T-helper 2 cell treated with Interferon-gamma antibody and Interleukin-4, amounts not matched to agents 5 μg/mL and 100 μg/mL, for 36 hours (primary cell): ENCODE measurements at regions not wholly inside any gene's neighbourhood (a gene's known extent, or its start where the extent isn't known, plus 50 kb on each side); places are given as distances from the start of the nearest gene placed in this dataset.

ENCODE experiments used
- DNase-seq: peaks from one replicate; pipeline ENCODE4 v3.0.0; 2021; ENCODE audit warnings: low spot score
- H3K27ac Mint-ChIP-seq: one replicate; pipeline ENCODE4 v1.8.0; 2021; ENCODE audit warnings: mild to moderate bottlenecking, mixed read lengths
- H3K27me3 Mint-ChIP-seq: one replicate; pipeline ENCODE4 v1.8.0; 2021; ENCODE audit warnings: low read depth, mixed read lengths
- H3K36me3 Mint-ChIP-seq: one replicate; pipeline ENCODE4 v1.8.0; 2021; ENCODE audit warnings: low read depth, mixed read lengths
- H3K4me1 Mint-ChIP-seq: one replicate; pipeline ENCODE4 v1.8.0; 2021; ENCODE audit warnings: low read depth, mixed read lengths
- H3K4me3 Mint-ChIP-seq: one replicate; pipeline ENCODE4 v1.8.0; 2022; ENCODE audit warnings: mild to moderate bottlenecking, moderate library complexity, mixed read lengths
- H3K9me3 Mint-ChIP-seq: one replicate; pipeline ENCODE4 v1.8.0; 2021; ENCODE audit warnings: mixed read lengths

DNA sequence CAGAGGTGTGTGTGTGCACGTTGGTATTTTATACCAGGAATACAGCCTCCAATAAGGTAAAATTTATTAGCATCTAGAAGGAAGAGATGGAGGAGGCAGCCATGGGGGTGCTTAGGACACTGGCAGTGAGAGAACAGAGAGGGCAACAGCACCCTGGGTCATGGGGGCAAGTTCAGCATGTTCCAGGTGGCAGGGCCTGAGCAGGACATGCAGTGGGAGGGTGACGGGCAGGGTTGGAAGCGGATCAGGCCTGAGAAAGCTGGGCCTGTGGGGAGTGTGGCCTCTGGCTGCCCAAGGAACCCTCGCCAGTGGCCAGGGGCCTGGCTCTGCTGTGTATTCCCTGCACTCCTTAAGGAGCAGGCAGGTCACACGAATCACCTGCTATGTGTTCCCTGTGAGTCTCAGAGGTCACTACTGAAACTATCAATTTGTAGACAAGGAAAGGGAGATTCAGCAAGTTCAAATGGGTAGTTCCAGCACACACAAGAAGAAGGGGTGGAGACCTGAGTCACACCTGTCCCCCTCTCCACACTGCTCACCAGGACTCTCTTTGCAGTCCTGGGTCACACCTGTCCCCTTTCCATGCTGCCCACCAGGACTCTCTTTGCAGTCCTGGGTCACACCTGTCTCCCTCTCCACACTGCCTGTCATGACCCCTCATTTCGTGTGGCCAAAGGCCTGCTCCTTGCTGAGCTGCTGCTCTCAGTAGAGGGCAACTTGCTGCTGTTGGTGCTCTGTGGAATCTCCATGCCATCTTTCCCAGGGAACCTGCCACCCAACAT lies 463.9 kb upstream of the HS6ST1 start:
- no peak overlapping the region for H3K27ac Mint-ChIP-seq
- H3K27me3 Mint-ChIP-seq, result no peaks in the 10 kb centered on the region
- no peak overlapping the region for H3K4me3 Mint-ChIP-seq
- H3K9me3 Mint-ChIP-seq, result no peaks in the 10 kb centered on the region
- DNase-seq, result no peak
- no peaks in the 10 kb centered on the region for H3K4me1 Mint-ChIP-seq
- H3K36me3 Mint-ChIP-seq, result no peaks in the 10 kb centered on the region

DNA sequence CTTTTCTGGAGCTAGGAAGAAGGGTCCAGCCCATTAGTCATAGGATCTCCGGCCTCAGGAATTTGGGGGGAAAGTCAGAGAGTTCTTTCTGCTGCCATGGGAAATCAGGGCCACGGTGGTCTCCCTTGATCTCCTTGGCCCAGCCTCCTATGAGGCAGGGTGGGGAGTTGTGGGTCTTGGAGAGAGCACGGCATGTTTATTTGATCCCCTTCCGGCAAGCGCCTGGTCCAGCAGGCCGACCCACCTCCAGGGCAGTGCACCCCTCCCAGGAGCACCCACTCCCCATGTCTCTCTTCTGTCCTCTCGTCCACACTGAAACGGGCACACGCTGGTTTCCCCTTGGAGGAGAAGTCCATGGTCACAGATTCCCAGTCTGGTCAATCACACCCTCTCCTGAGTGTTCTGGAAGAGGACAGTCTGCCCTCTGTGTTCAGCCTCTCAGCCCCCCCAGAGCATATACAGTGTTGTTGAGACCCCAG lies 464.6 kb upstream of the HS6ST1 start:
- Mint-ChIP-seq H3K36me3 (no peaks in the 10 kb centered on the region), H3K4me1 (no peaks in the 10 kb centered on the region), H3K4me3 (no peak overlapping the region), H3K9me3 (peaks cover 2% of the 10 kb centered on the region), H3K27me3 (no peaks in the 10 kb centered on the region), H3K27ac (no peak overlapping the region)
- no peak for DNase-seq

DNA sequence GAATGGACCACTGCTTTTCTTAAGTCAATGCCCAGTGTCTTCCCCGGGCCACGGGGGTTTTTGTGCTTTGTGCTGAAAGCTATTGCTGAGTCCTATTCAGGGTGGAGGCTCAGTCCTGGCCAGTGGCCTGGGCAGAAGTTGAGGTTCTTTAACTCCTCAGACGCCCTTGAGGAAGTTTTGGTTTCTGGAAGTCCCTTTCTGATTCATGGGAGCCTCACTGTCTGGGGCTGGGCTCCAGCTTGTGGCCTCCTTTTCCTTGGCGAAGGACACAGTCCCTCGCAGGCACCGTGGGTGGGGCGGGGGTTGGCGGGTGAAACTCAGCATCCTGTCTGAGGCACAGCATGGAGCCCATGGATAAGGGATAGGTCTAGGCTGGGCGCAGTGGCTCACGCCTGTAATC lies 465.2 kb upstream of the HS6ST1 start:
- Mint-ChIP-seq H3K36me3 (no peaks in the 10 kb centered on the region), H3K9me3 (peaks cover 8% of the 10 kb centered on the region), H3K27ac (no peak overlapping the region), H3K27me3 (no peaks in the 10 kb centered on the region), H3K4me3 (no peak overlapping the region), H3K4me1 (no peaks in the 10 kb centered on the region)
- no peak for DNase-seq

DNA sequence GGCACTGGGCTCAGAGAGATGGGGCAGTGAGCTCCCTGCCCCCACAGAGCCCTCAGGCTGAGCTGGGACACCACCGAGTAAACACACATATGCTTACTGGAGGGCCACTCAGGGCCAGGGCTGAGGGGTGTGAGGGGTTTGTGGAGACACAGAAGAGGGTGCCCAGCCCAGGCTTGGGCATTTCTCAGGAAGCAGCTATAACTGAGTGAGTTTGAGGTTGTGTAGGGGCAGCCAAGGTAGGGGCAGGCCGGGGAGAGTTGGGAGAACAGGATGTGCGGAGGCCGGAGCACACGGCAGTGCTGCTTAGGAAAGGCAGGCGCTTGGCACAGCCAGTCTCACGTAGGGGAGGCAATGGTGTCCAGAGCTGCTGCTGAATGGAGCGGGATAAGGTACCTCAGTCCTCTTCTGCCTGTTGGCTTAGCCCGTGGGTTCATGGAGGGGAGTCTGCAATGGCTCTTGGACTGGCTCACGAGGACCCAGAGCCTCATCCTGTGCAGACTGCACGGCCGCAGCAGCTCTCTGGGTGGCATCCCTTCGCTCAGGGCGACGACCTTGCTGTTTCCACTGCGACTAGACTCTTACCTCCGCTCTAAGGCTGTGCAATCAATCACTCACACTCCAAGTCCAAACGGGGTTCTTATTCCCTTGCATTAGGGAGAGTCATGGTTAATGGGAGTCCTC lies 466.1 kb upstream of the HS6ST1 start:
- Mint-ChIP-seq H3K9me3 (peaks cover 10% of the 10 kb centered on the region), H3K27me3 (no peaks in the 10 kb centered on the region), H3K4me3 (no peak overlapping the region), H3K36me3 (no peaks in the 10 kb centered on the region), H3K27ac (no peak overlapping the region), H3K4me1 (no peaks in the 10 kb centered on the region)
- DNase-seq, result no peak

DNA sequence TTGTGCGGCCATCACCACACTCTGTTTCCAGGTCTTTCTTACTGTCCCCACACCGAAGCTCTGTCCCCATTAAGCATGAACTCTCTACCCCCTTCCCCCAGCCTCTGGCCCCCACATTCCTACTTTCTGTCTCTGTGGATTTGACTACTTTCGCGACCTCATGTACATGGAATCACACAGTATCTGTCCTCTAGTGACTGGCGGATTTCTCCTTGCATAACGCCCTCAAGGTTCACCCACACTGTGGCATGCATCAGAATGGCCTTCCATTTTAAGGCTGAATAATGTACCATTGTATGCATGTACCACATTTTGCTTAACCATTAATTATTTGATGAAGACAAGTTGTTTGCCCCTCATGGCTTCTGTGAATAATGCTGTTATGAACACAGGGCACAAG lies 467.6 kb upstream of the HS6ST1 start:
- DNase-seq, result no peak
- H3K36me3 Mint-ChIP-seq, result no peaks in the 10 kb centered on the region
- H3K27ac Mint-ChIP-seq, result no peak overlapping the region
- no peaks in the 10 kb centered on the region for H3K4me1 Mint-ChIP-seq
- no peak overlapping the region for H3K4me3 Mint-ChIP-seq
- peaks cover 10% of the 10 kb centered on the region for H3K9me3 Mint-ChIP-seq
- H3K27me3 Mint-ChIP-seq, result no peaks in the 10 kb centered on the region

DNA sequence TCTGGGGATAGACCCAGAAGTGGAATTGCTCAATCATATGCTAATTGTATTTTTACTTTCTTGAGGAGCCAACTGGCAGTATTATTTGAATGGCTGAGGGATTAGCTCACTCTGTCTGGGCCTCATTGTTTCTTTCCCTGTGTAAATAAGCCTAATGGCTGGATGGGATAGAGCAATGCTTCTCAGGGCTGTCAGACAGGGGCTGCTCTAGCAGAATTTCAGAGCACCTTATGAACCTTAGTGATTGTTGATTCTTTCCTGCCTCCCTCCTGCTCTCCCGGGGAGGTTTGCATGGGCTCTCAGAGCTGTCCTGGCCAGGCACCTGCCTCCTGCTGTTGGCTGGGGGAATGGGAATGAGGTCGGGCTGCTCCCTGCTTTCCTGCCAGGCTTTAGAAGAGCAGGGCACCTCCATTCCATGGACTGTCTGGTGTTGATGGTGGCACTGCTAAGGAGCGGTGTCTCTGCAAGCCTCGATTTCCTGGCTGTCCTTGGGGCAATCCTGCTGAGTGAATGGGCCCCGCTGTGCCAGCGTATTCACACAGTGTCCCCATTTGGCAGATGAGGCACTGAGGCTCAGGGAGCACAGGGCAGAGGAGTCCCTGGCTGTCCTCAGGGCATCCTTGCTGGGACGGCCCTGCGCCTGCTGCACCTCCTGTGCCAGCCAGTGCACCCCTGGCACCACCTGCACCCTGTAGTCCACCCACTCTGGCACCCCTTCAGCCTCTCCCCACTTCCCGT lies 468.2 kb upstream of the HS6ST1 start:
- H3K4me1 Mint-ChIP-seq, result no peaks in the 10 kb centered on the region
- H3K27ac Mint-ChIP-seq, result no peak overlapping the region
- no peak overlapping the region for H3K4me3 Mint-ChIP-seq
- DNase-seq, result no peak
- no peaks in the 10 kb centered on the region for H3K27me3 Mint-ChIP-seq
- peaks cover 10% of the 10 kb centered on the region for H3K9me3 Mint-ChIP-seq
- H3K36me3 Mint-ChIP-seq, result no peaks in the 10 kb centered on the region

DNA sequence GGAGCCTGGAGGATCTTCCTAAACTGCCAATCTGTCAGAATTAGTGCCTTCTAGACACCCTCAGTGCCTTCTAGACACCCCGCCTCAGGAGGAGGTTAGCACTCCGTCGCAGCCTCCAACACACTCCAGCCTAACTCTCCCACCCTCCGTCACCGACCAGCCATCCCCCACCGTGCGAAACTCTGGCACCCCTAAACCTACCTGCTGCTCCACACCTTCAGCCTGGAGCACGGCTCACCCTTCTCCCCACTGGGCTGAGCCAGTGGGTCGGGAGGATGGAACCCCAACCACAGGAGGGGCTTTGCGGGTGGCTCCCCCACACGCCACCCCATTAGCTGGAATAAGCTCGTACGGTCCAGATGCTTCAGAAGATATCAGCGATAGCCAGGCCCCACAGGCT lies 468.9 kb upstream of the HS6ST1 start:
- no peak overlapping the region for H3K4me3 Mint-ChIP-seq
- H3K27me3 Mint-ChIP-seq, result no peaks in the 10 kb centered on the region
- DNase-seq, result no peak
- H3K36me3 Mint-ChIP-seq, result no peaks in the 10 kb centered on the region
- no peaks in the 10 kb centered on the region for H3K4me1 Mint-ChIP-seq
- no peak overlapping the region for H3K27ac Mint-ChIP-seq
- peaks cover 10% of the 10 kb centered on the region for H3K9me3 Mint-ChIP-seq

DNA sequence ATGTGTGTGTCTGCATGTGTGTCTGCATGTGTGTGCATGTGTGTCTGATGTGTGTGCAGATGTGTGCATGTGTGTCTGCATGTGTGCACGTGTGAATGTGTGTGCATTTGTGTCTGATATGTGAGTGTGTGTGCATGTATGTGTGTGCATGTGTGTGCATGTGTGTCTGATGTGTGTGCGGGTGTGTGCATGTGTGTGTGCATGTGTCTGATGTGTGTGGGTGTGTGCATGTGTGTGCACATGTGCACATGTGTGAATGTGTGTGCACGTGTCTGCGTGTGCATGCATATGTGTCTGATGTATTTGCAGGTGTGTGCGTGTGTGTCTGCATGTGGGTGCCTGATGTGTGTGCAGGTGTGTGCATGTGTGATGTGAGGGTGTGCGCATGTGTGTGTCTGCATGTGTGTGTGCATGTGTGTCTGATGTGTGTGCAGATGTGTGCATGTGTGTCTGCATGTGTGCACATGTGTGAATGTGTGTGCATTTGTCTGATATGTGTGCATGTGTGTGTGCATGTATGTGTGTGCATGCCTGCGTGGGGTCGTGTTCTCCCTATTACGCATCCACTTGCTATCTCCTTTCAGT lies 470.1 kb upstream of the HS6ST1 start:
- H3K36me3 Mint-ChIP-seq, result no peaks in the 10 kb centered on the region
- no peaks in the 10 kb centered on the region for H3K4me1 Mint-ChIP-seq
- H3K27ac Mint-ChIP-seq, result no peak overlapping the region

DNA sequence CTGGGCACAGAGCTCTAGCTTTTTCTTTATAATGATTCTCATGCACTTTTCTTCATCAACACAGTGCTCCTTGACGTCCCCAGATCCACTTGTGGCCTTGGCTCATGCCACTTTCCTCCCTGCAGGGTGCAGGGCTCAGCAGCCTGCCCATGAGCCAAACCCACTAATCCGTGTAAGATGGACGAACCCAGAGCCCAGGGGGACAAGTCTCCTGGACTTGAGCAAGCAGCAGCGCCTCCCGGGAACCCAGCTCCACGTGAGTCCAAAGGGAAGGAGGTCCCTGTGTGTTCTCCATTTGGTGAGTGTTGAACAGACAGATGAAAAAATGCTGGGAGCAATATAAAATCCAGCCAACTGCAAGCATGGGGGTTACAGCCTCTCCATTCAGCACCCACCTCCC lies 470.6 kb upstream of the HS6ST1 start:
- Mint-ChIP-seq H3K27me3 (no peaks in the 10 kb centered on the region), H3K4me3 (no peak overlapping the region), H3K36me3 (no peaks in the 10 kb centered on the region), H3K9me3 (peaks cover 10% of the 10 kb centered on the region), H3K4me1 (no peaks in the 10 kb centered on the region), H3K27ac (no peak overlapping the region)
- DNase-seq, result no peak

More for the DNA sequence above, 470.1 kb upstream of the HS6ST1 start:
- Mint-ChIP-seq H3K9me3 (peaks cover 10% of the 10 kb centered on the region), H3K27me3 (no peaks in the 10 kb centered on the region), H3K4me3 (no peak overlapping the region)
- no peak for DNase-seq

DNA sequence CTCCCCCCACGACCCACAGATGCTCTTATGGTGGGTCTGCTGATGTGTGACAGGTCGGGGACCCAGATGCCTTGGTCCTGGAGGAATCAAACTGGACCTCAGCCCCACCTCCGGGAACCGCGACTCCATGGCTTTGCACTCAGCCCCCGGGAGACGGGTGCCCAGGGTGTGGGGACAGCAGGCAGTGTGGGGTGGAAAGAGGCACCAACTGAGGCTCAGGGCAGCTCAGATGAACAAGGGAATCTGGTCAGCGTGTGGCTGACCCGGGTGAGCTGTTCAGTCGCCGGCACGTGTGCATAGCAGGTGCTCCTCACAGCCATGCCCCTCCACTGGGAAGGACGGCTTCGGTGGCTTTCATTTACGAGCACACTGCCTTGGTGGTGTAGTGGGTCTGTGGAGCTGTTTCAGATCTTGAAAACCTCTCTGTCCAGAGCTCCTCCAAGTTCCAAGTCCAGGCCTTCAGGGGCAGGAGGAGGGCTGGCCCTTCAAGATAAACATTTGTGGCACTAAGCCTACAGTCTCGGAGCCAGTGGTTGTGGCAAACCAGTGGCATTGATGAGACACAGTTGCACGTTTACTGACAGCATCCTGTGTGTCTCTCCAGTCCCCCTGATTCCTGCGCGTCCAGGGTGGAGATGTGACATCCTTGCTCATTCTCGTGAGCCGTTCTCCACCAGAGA lies 471.2 kb upstream of the HS6ST1 start:
- DNase-seq, result no peak
- Mint-ChIP-seq H3K36me3 (no peaks in the 10 kb centered on the region), H3K9me3 (peaks cover 10% of the 10 kb centered on the region)

DNA sequence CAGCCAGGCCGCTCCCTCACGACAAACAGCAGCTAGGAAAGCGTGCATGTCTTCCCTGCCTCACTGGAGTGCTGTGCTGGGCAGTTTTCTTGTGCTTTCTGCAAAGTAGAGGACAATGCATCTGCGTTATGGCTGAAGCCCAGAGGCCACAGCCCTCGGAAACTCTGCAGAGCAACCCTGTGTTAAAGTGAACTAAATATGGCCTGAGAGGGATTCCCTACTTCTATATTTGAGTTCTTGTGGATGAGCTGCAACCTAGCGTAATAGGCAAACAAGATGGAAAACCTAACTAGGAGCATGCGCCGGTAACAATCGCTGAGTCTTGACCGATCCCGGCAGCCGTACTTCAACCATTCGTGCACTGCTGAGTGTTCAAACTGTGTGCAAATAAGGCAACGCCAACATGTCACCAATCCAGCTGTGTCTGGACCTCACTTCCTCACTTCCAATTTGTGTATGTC lies 471.9 kb upstream of the HS6ST1 start:
- H3K4me1 Mint-ChIP-seq, result no peaks in the 10 kb centered on the region
- DNase-seq, result no peak
- no peaks in the 10 kb centered on the region for H3K36me3 Mint-ChIP-seq
- H3K9me3 Mint-ChIP-seq, result peaks cover 10% of the 10 kb centered on the region
- no peak overlapping the region for H3K27ac Mint-ChIP-seq
- H3K4me3 Mint-ChIP-seq, result no peak overlapping the region
- H3K27me3 Mint-ChIP-seq, result no peaks in the 10 kb centered on the region

More for the DNA sequence above, 471.2 kb upstream of the HS6ST1 start:
- H3K4me1 Mint-ChIP-seq, result no peaks in the 10 kb centered on the region
- no peaks in the 10 kb centered on the region for H3K27me3 Mint-ChIP-seq
- no peak overlapping the region for H3K27ac Mint-ChIP-seq
- H3K4me3 Mint-ChIP-seq, result no peak overlapping the region

DNA sequence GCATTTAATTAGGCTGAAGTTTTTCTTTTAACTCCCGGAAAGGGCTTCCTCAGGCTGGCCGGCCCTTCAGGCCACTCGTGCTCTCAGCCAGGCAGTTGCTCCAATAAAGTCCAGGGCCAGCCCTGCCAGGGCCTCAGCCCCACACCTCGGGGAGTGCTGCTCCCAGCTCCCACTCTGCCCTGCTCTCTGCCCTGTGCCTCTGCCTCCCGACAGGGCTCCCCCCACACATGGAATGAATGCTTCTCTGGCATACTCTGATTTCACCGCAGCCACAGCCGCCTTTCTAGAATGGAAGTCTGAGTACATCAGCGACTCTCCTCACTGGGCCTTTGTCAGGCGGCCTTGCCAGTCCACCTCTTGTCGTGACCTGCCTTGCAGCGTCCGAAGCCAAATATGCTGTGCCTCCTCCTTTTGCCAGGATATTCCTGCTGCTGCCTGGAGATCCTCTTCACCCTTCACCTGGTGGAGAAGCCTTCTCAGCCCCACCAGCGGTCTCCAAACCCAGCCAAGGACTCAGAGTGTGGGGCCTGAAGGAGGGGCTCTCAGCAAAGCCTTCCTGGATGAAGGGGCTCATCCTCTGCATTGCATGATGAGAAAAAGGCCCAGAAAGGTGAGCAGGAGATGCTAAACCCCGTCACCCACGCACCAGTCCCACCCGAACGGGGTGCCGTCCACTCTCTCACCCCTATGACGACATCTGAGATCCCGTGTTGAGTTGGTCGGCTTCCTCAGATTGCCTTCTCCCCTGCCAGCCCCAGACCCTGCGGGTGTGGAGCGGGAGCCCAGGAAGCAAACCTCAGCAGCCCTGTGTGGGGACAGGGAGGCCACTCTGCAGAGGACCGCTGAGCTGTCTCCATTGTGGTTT lies 472.7 kb upstream of the HS6ST1 start:
- no peaks in the 10 kb centered on the region for H3K4me1 Mint-ChIP-seq
- no peaks in the 10 kb centered on the region for H3K36me3 Mint-ChIP-seq
- H3K27ac Mint-ChIP-seq, result no peak overlapping the region
- no peak overlapping the region for H3K4me3 Mint-ChIP-seq
- no peaks in the 10 kb centered on the region for H3K27me3 Mint-ChIP-seq
- H3K9me3 Mint-ChIP-seq, result peaks cover 10% of the 10 kb centered on the region
- DNase-seq, result no peak

DNA sequence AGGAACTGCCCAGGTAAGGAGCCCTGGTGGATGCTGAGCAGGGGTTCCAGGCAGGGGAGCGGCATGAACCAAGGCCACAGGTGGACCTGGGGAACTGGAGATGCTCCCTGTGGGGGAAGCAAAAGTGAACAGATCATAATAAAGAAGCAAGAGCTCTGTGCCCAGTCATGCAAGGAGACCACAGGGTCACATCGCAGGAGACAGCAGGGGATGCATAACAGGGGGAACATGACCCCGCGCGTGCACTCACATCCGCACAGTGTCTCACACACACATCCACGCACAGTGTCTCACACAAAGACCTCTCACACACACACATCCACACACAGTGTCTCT lies 473.3 kb upstream of the HS6ST1 start:
- H3K36me3 Mint-ChIP-seq, result no peaks in the 10 kb centered on the region
- DNase-seq, result no peak
- no peak overlapping the region for H3K27ac Mint-ChIP-seq
- peaks cover 10% of the 10 kb centered on the region for H3K9me3 Mint-ChIP-seq
- H3K4me1 Mint-ChIP-seq, result no peaks in the 10 kb centered on the region
- H3K27me3 Mint-ChIP-seq, result no peaks in the 10 kb centered on the region
- no peak overlapping the region for H3K4me3 Mint-ChIP-seq
